ENCODE measurements at regions not wholly inside any gene's neighbourhood (a gene's known extent, or its start where the extent isn't known, plus 50 kb on each side); places are given as distances from the start of the nearest gene placed in this dataset.

- H3K4me3 Mint-ChIP-seq (ENCODE audit: unreplicated experiment) = no peak overlapping the region
Observed at GRCh38 chr9:2243666-2244555, 228.8 kb downstream of the SMARCA2 start.

GRCh38 chr9:2247340-2247739 is 232.2 kb downstream of the SMARCA2 start:
- no peak for DNase-seq (ENCODE audit: low spot score)
- Mint-ChIP-seq H3K36me3 (ENCODE audit: low read depth, unreplicated experiment) (no peaks in the 10 kb centered on the region), H3K4me3 (ENCODE audit: unreplicated experiment) (no peak overlapping the region), H3K27me3 (ENCODE audit: unreplicated experiment) (peaks cover 5% of the 10 kb centered on the region), H3K4me1 (ENCODE audit: unreplicated experiment) (peaks cover 4% of the 10 kb centered on the region), H3K9me3 (ENCODE audit: unreplicated experiment) (no peaks in the 10 kb centered on the region), H3K27ac (ENCODE audit: unreplicated experiment) (no peak overlapping the region)
- TF ChIP-seq, protein P1, sequence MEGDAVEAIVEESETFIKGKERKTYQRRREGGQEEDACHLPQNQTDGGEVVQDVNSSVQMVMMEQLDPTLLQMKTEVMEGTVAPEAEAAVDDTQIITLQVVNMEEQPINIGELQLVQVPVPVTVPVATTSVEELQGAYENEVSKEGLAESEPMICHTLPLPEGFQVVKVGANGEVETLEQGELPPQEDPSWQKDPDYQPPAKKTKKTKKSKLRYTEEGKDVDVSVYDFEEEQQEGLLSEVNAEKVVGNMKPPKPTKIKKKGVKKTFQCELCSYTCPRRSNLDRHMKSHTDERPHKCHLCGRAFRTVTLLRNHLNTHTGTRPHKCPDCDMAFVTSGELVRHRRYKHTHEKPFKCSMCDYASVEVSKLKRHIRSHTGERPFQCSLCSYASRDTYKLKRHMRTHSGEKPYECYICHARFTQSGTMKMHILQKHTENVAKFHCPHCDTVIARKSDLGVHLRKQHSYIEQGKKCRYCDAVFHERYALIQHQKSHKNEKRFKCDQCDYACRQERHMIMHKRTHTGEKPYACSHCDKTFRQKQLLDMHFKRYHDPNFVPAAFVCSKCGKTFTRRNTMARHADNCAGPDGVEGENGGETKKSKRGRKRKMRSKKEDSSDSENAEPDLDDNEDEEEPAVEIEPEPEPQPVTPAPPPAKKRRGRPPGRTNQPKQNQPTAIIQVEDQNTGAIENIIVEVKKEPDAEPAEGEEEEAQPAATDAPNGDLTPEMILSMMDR (IDR thresholded peaks at IDR 0.05; ENCODE audit: unreplicated experiment) = no peak

More at GRCh38 chr9:2243666-2244555, 228.8 kb downstream of the SMARCA2 start:
- no peaks in the 10 kb centered on the region for H3K36me3 Mint-ChIP-seq (ENCODE audit: low read depth, unreplicated experiment)
- no peak for DNase-seq (ENCODE audit: low spot score)
- peaks cover 20% of the 10 kb centered on the region for H3K4me1 Mint-ChIP-seq (ENCODE audit: unreplicated experiment)
- no peak overlapping the region for H3K27ac Mint-ChIP-seq (ENCODE audit: unreplicated experiment)
- H3K27me3 Mint-ChIP-seq (ENCODE audit: unreplicated experiment) = peaks cover 5% of the 10 kb centered on the region
- no peaks in the 10 kb centered on the region for H3K9me3 Mint-ChIP-seq (ENCODE audit: unreplicated experiment)
- TF ChIP-seq, protein P1 (IDR thresholded peaks at IDR 0.05; ENCODE audit: unreplicated experiment) = no peak

DNA sequence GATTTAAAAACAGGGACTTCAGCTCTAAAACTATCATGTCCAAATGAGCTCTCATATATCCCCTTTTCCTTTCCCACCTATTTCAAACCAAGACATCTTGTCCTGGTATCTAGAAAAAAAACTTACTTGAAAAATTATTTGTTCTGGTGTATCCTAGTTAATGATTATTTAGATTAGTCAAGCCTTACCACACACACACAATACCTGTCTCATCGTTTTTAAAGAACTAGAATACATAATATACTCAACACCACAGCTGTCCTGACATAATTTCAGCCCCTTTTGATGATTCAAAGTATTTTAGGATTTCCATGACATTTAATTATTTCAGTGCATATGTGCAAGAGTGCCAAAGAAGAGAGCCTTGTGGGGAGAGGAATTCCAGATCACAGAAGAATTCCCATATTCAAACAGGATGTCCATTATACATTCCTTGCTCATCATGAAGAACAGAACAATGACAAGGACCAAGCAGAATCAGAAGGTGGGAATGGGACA is 233.7 kb downstream of the SMARCA2 start:
- Mint-ChIP-seq H3K27ac (ENCODE audit: unreplicated experiment) (no peak overlapping the region), H3K4me3 (ENCODE audit: unreplicated experiment) (no peak overlapping the region), H3K27me3 (ENCODE audit: unreplicated experiment) (peaks cover 3% of the 10 kb centered on the region), H3K36me3 (ENCODE audit: low read depth, unreplicated experiment) (no peaks in the 10 kb centered on the region), H3K9me3 (ENCODE audit: unreplicated experiment) (no peaks in the 10 kb centered on the region), H3K4me1 (ENCODE audit: unreplicated experiment) (no peaks in the 10 kb centered on the region)
- TF ChIP-seq, protein P1 (IDR thresholded peaks at IDR 0.05; ENCODE audit: unreplicated experiment) = no peak
- DNase-seq (ENCODE audit: low spot score) = no peak

DNA sequence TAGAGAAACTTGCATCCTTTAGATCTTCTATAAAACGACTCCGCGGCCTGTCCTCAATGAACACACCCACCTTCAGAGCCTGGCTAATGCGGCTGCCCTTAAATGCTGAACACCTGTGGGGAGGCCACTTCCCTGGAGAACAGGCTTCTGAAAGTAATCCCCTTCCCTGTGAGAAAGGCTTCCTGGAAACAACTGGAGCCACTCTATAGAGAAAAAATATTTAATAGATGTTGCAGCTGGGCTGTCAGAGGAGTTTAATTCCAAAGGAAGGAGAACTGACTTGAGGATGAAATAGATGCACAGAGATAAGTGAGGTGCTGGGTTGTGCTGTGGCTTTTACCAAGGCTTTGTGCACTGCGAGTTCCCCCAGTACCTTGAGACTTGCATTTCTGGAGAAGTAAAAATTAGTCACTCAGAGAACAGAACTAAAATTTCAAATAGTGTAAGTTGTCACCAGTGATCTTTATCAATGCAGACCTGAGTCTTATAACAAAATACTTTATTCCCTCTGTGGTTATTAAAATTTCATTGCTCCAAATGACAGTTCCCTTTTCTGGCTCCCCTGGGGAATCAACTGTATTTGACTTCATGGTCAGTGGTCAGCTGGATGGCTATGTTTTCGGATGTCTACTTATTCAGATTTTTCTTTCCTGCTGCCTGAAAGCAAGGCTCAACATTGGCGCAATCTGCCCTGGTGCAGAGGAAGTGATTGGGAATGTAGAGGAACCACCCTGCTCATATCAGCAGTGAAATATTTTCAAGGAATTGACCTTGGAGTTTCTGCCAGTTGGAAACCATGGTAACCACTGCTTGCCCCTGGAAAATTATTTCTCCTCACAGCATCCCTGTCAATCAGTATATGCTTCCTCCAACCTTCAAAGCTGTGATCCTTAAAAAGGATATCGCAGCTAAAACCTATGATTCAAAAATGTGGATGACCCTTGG is 238.8 kb downstream of the SMARCA2 start:
- H3K27me3 Mint-ChIP-seq (ENCODE audit: unreplicated experiment) = peaks cover 2% of the 10 kb centered on the region
- no peak overlapping the region for H3K27ac Mint-ChIP-seq (ENCODE audit: unreplicated experiment)
- H3K9me3 Mint-ChIP-seq (ENCODE audit: unreplicated experiment) = no peaks in the 10 kb centered on the region
- DNase-seq (ENCODE audit: low spot score) = no peak
- H3K4me1 Mint-ChIP-seq (ENCODE audit: unreplicated experiment) = peaks cover 2% of the 10 kb centered on the region
- TF ChIP-seq, protein P1 (IDR thresholded peaks at IDR 0.05; ENCODE audit: unreplicated experiment) = no peak
- H3K36me3 Mint-ChIP-seq (ENCODE audit: low read depth, unreplicated experiment) = no peaks in the 10 kb centered on the region
- no peak overlapping the region for H3K4me3 Mint-ChIP-seq (ENCODE audit: unreplicated experiment)

Measured in endothelial cell (in vitro differentiated cells).